HEK293 (cell line): ENCODE measurements at regions not wholly inside any gene's neighbourhood (a gene's known extent, or its start where the extent isn't known, plus 50 kb on each side); places are given as distances from the start of the nearest gene placed in this dataset.
A peak's percentile ranks its signal among the peaks of the same experiment; 100 is the strongest.

Source experiments
- CTCF ChIA-PET: fragments of 350-600 bp; formaldehyde crosslinking; extraction: SDS; loops from one replicate; lab custom pipeline; 2021; ENCODE audit warnings: antibody characterized with exemption; lab: Yijun Ruan, JAX
- POLR2A ChIA-PET: fragments of 300-600 bp; formaldehyde crosslinking; extraction: SDS; loops from one replicate; lab custom pipeline; 2020; ENCODE audit warnings: antibody characterized with exemption, inconsistent platforms; lab: Yijun Ruan, JAX
- H3K27ac ChIP-seq: fragments of 200-500 bp; sonication (Bioruptor generic); 2 replicates; pipeline ENCODE4 v1.5.1; 2014; ENCODE audit warnings: low read depth, low read length, control low read depth, inconsistent platforms; ENCODE audit errors: extremely low read depth
- H3K36me3 ChIP-seq, 2 experiments: fragments of 200-500 bp in 1 of 2; sonication (Bioruptor generic) in 1 of 2; 1 replicate in 1 of 2; 2 replicates in 1 of 2; pipeline ENCODE4 v1.5.1; 2014 to 2017; ENCODE audit warnings: inconsistent platforms in 2 of 2, low read length in 2 of 2; ENCODE audit not compliant: control insufficient read depth in 2 of 2, insufficient read depth in 1 of 2
- H3K4me1 ChIP-seq: fragments of 200-500 bp; sonication (Bioruptor generic); 2 replicates; pipeline ENCODE4 v1.5.1; 2014; ENCODE audit warnings: mild to moderate bottlenecking, low read length, inconsistent platforms; ENCODE audit not compliant: control insufficient read depth, insufficient read depth
- H3K4me3 ChIP-seq: 2 replicates; pipeline ENCODE4 v1.5.1; 2011; ENCODE audit warnings: low read depth, mild to moderate bottlenecking, control low read depth, low read length, moderate library complexity
- H3K9me3 ChIP-seq: fragments of 200-500 bp; sonication (Bioruptor generic); 2 replicates; pipeline ENCODE4 v1.5.1; 2014; ENCODE audit warnings: low read depth, low read length, inconsistent platforms; ENCODE audit not compliant: control insufficient read depth, insufficient read depth
- GLIS1 ChIP-seq: fragments of 450-650 bp; formaldehyde crosslinking; IDR thresholded peaks from 2 replicates; pipeline ENCODE4 v1.5.1; 2016; ENCODE audit warnings: missing biosample characterization, missing genetic modification characterization
- HOXA7 ChIP-seq: sonication (generic); formaldehyde crosslinking; IDR thresholded peaks from 2 replicates; pipeline ENCODE4 v1.8.1; 2022; ENCODE audit warnings: missing genetic modification reagents, borderline replicate concordance
- KLF8 ChIP-seq: fragments of 450-650 bp; formaldehyde crosslinking; IDR thresholded peaks from 2 replicates; pipeline ENCODE4 v1.5.1; 2016; ENCODE audit warnings: missing biosample characterization, missing genetic modification characterization
- TCF7L2 ChIP-seq: IDR thresholded peaks from 2 replicates; pipeline ENCODE4 v1.6.1; 2011; ENCODE audit warnings: low read depth, mild to moderate bottlenecking, inconsistent platforms, low read length, moderate library complexity, borderline replicate concordance
- YY2 ChIP-seq: fragments of 450-650 bp; formaldehyde crosslinking; IDR thresholded peaks from 2 replicates; pipeline ENCODE4 v1.5.1; 2016; ENCODE audit warnings: missing biosample characterization, missing genetic modification characterization
- ZBTB17 ChIP-seq: fragments of 450-650 bp; formaldehyde crosslinking; IDR thresholded peaks from 2 replicates; pipeline ENCODE4 v1.5.1; 2016; ENCODE audit warnings: missing biosample characterization, missing genetic modification characterization
- ZBTB44 ChIP-seq: fragments of 450-650 bp; IDR thresholded peaks from 2 replicates; pipeline ENCODE4 v1.5.1; 2018; ENCODE audit warnings: missing biosample characterization, mild to moderate bottlenecking, missing genetic modification characterization
- ZIC2 ChIP-seq: fragments of 450-650 bp; formaldehyde crosslinking; IDR thresholded peaks from 2 replicates; pipeline ENCODE4 v1.5.1; 2016; ENCODE audit warnings: missing biosample characterization, missing genetic modification characterization
- ZNF121 ChIP-seq: fragments of 450-650 bp; formaldehyde crosslinking; IDR thresholded peaks from 2 replicates; pipeline ENCODE4 v1.5.1; 2016; ENCODE audit warnings: missing biosample characterization, missing genetic modification characterization
- ZNF140 ChIP-seq: fragments of 450-650 bp; formaldehyde crosslinking; IDR thresholded peaks from 2 replicates; pipeline ENCODE4 v1.5.1; 2016; ENCODE audit warnings: missing biosample characterization, missing genetic modification characterization
- ZNF16 ChIP-seq: fragments of 450-650 bp; formaldehyde crosslinking; IDR thresholded peaks from 2 replicates; pipeline ENCODE4 v1.5.1; 2016; ENCODE audit warnings: low read depth, missing biosample characterization, missing genetic modification characterization
- ZNF174 ChIP-seq: fragments of 450-650 bp; formaldehyde crosslinking; IDR thresholded peaks from 2 replicates; pipeline ENCODE4 v1.5.0; 2017; ENCODE audit warnings: missing biosample characterization, mild to moderate bottlenecking, missing genetic modification characterization
- ZNF223 ChIP-seq: fragments of 450-650 bp; formaldehyde crosslinking; IDR thresholded peaks from 2 replicates; pipeline ENCODE4 v1.5.1; 2016; ENCODE audit warnings: missing biosample characterization, missing genetic modification characterization
- ZNF23 ChIP-seq: fragments of 450-650 bp; formaldehyde crosslinking; IDR thresholded peaks from 2 replicates; pipeline ENCODE4 v1.5.1; 2016; ENCODE audit warnings: missing biosample characterization, missing genetic modification characterization, borderline replicate concordance
- ZNF239 ChIP-seq: fragments of 450-650 bp; formaldehyde crosslinking; IDR thresholded peaks from 2 replicates; pipeline ENCODE4 v1.5.1; 2016; ENCODE audit warnings: missing biosample characterization, missing genetic modification characterization
- ZNF248 ChIP-seq: fragments of 450-650 bp; formaldehyde crosslinking; IDR thresholded peaks from 2 replicates; pipeline ENCODE4 v1.5.1; 2017; ENCODE audit warnings: missing biosample characterization, missing genetic modification characterization
- ZNF280D ChIP-seq: fragments of 450-650 bp; formaldehyde crosslinking; IDR thresholded peaks from 2 replicates; pipeline ENCODE4 v1.5.1; 2016; ENCODE audit warnings: missing biosample characterization, missing genetic modification characterization
- ZNF302 ChIP-seq: fragments of 450-650 bp; formaldehyde crosslinking; IDR thresholded peaks from 2 replicates; pipeline ENCODE4 v1.5.1; 2016; ENCODE audit warnings: missing biosample characterization, missing genetic modification characterization, low read depth
- ZNF423 ChIP-seq: fragments of 450-650 bp; formaldehyde crosslinking; IDR thresholded peaks from 2 replicates; pipeline ENCODE4 v1.5.1; 2016; ENCODE audit warnings: missing biosample characterization, missing genetic modification characterization
- ZNF48 ChIP-seq: fragments of 450-650 bp; formaldehyde crosslinking; IDR thresholded peaks from 2 replicates; pipeline ENCODE4 v1.5.1; 2016; ENCODE audit warnings: missing biosample characterization, missing genetic modification characterization
- ZNF521 ChIP-seq: fragments of 450-650 bp; formaldehyde crosslinking; IDR thresholded peaks from 2 replicates; pipeline ENCODE4 v1.5.1; 2017; ENCODE audit warnings: missing biosample characterization, mild to moderate bottlenecking, missing genetic modification characterization
- ZNF610 ChIP-seq: fragments of 450-650 bp; formaldehyde crosslinking; IDR thresholded peaks from 2 replicates; pipeline ENCODE4 v1.5.1; 2016; ENCODE audit warnings: missing biosample characterization, missing genetic modification characterization, borderline replicate concordance
- ZNF670 ChIP-seq: fragments of 450-650 bp; formaldehyde crosslinking; IDR thresholded peaks from 2 replicates; pipeline ENCODE4 v1.5.1; 2016; ENCODE audit warnings: missing biosample characterization, missing genetic modification characterization, low read depth
- ZNF777 ChIP-seq: fragments of 450-650 bp; formaldehyde crosslinking; IDR thresholded peaks from 2 replicates; pipeline ENCODE4 v1.5.1; 2017; ENCODE audit warnings: missing biosample characterization, missing genetic modification characterization, borderline replicate concordance

GRCh38 chr5:27814983-27815382 lies 776.6 kb upstream of the CDH9 start:
- CTCF ChIA-PET, result no interaction called here
- Histone ChIP-seq H3K9me3 (no peaks in the 10 kb centered on the region), H3K4me1 (no peaks in the 10 kb centered on the region), H3K27ac (no peak overlapping the region), H3K4me3 (no peak overlapping the region), H3K36me3 (no peaks in the 10 kb centered on the region)
- POLR2A ChIA-PET, result no interaction called here
- TF ChIP-seq TCF7L2, result 0 out of 2 replicates have a peak, but pooled peaks have one; percentile 34
- no peak for TF ChIP-seq ZNF121 (tag by site-specific recombination)

- no peaks in the 10 kb centered on the region for H3K36me3 ChIP-seq
- no peaks in the 10 kb centered on the region for H3K9me3 ChIP-seq
- no peak overlapping the region for H3K4me3 ChIP-seq
- TF ChIP-seq ZNF48 (tag by site-specific recombination) (no peak), ZNF223 (no peak), ZBTB44 (tag by site-specific recombination) (no peak), ZNF610 (no peak), ZIC2 (tag by site-specific recombination) (no peak), HOXA7 (CRISPR knock-in tag) (no peak), ZNF121 (tag by site-specific recombination) (no peak), ZNF174 (tag by site-specific recombination) (no peak), ZNF423 (tag by site-specific recombination) (no peak), ZNF140 (tag by site-specific recombination) (no peak), ZBTB17 (no peak), ZNF280D (tag by site-specific recombination) (no peak), ZNF670 (tag by site-specific recombination) (no peak), ZNF23 (tag by site-specific recombination) (no peak), ZNF16 (tag by site-specific recombination) (no peak), ZNF248 (tag by site-specific recombination) (no peak), ZNF302 (tag by site-specific recombination) (no peak), YY2 (tag by site-specific recombination) (no peak), ZNF521 (no peak)
- POLR2A ChIA-PET, result interaction anchor here (0.6 kb wide), 1 partner anchor 38 kb away, joined by 6 read pairs; no protein-coding TSS in a partner anchor
- no peaks in the 10 kb centered on the region for H3K4me1 ChIP-seq
- CTCF ChIA-PET, result no interaction called here
- H3K27ac ChIP-seq, result no peak overlapping the region
Observed at GRCh38 chr5:27814286-27814685, 775.9 kb upstream of the CDH9 start.

GRCh38 chr5:27810458-27810857 lies 772.1 kb upstream of the CDH9 start:
- CTCF ChIA-PET, result no interaction called here
- Histone ChIP-seq H3K36me3 (no peaks in the 10 kb centered on the region), H3K27ac (no peak overlapping the region), H3K9me3 (no peaks in the 10 kb centered on the region), H3K4me3 (no peak overlapping the region), H3K4me1 (no peaks in the 10 kb centered on the region)
- TF ChIP-seq ZNF777 (tag by site-specific recombination), result no peak
- TF ChIP-seq ZNF239, result no peak
- no peak for TF ChIP-seq KLF8
- no peak for TF ChIP-seq GLIS1 (tag by site-specific recombination)
- POLR2A ChIA-PET, result no interaction called here
